ENCODE measurements at regions not wholly inside any gene's neighbourhood (a gene's known extent, or its start where the extent isn't known, plus 50 kb on each side); places are given as distances from the start of the nearest gene placed in this dataset.

- no peak for TF ChIP-seq POLR2AphosphoS5 (IDR thresholded peaks at IDR 0.05)
- no peak for TF ChIP-seq POLR2A (IDR thresholded peaks at IDR 0.05)
Measured at GRCh38 chr1:5693568-5693967, 298.7 kb downstream of the NPHP4 start.
